PFSK-1 (cell line): ENCODE measurements at regions not wholly inside any gene's neighbourhood (a gene's known extent, or its start where the extent isn't known, plus 50 kb on each side); places are given as distances from the start of the nearest gene placed in this dataset.

Experiments
- TAF1 ChIP-seq: IDR thresholded peaks from 2 replicates; pipeline ENCODE4 v1.6.1; 2012; ENCODE audit warnings: low read length, control low read depth, borderline replicate concordance; ENCODE audit not compliant: insufficient read depth
- TF ChIP-seq, protein P1 (sequence below), 2 experiments: IDR thresholded peaks; 2 replicates each; pipeline versions ENCODE4 v1.6.1 to v1.8.0; 2011 to 2012; ENCODE audit warnings: low read depth in 2 of 2, low read length in 2 of 2, control low read depth in 1 of 2, inconsistent platforms in 1 of 2, mild to moderate bottlenecking in 1 of 2, moderate library complexity in 1 of 2; ENCODE audit not compliant: insufficient read depth in 1 of 2

- TF ChIP-seq TAF1: no peak
- TF ChIP-seq, protein P1, sequence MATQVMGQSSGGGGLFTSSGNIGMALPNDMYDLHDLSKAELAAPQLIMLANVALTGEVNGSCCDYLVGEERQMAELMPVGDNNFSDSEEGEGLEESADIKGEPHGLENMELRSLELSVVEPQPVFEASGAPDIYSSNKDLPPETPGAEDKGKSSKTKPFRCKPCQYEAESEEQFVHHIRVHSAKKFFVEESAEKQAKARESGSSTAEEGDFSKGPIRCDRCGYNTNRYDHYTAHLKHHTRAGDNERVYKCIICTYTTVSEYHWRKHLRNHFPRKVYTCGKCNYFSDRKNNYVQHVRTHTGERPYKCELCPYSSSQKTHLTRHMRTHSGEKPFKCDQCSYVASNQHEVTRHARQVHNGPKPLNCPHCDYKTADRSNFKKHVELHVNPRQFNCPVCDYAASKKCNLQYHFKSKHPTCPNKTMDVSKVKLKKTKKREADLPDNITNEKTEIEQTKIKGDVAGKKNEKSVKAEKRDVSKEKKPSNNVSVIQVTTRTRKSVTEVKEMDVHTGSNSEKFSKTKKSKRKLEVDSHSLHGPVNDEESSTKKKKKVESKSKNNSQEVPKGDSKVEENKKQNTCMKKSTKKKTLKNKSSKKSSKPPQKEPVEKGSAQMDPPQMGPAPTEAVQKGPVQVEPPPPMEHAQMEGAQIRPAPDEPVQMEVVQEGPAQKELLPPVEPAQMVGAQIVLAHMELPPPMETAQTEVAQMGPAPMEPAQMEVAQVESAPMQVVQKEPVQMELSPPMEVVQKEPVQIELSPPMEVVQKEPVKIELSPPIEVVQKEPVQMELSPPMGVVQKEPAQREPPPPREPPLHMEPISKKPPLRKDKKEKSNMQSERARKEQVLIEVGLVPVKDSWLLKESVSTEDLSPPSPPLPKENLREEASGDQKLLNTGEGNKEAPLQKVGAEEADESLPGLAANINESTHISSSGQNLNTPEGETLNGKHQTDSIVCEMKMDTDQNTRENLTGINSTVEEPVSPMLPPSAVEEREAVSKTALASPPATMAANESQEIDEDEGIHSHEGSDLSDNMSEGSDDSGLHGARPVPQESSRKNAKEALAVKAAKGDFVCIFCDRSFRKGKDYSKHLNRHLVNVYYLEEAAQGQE (IDR thresholded peaks at IDR 0.05; ENCODE audit: insufficient read depth in 1 of 2, low read depth in 2 of 2, low read length in 2 of 2): no peak
Measured at GRCh38 chr22:48821346-48821690, 1006.4 kb downstream of the BRD1 start.
